ENCODE measurements at regions not wholly inside any gene's neighbourhood (a gene's known extent, or its start where the extent isn't known, plus 50 kb on each side); places are given as distances from the start of the nearest gene placed in this dataset.

DNA sequence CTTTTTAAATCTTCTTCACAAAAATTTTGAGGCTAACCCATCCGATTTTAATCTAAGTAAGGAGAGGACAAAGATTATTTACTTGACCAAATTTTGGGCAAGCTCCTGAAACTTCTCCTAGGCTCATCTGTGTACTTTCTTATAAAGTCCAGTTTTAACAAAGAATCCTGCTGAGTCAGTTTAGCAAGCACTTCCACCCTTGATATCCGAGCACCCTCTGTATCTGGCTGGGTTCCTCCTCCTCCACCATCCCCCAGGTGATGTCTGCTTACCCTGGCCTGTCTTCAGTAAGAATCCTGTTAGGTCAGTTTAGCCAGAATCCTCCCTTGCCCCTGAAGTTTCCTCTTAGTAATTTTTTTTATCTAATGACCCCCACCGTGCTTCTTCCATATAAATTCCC lies 140.5 kb downstream of the PHLDA1 start:
- DNase-seq = no peak
- H3K36me3 Mint-ChIP-seq (ENCODE audit: low read depth) = no peaks in the 10 kb centered on the region
- H3K27ac Mint-ChIP-seq = no peak overlapping the region
- H3K4me3 Mint-ChIP-seq = no peak overlapping the region
- H3K4me1 Mint-ChIP-seq (ENCODE audit: low read depth) = no peaks in the 10 kb centered on the region
- no peaks in the 10 kb centered on the region for H3K9me3 Mint-ChIP-seq
- intact Hi-C loops (cut with micrococcal nuclease) = no loop called here
- CTCF ChIA-PET = no interaction called here
- peaks cover 16% of the 10 kb centered on the region for H3K27me3 Mint-ChIP-seq (ENCODE audit: low read depth)

DNA sequence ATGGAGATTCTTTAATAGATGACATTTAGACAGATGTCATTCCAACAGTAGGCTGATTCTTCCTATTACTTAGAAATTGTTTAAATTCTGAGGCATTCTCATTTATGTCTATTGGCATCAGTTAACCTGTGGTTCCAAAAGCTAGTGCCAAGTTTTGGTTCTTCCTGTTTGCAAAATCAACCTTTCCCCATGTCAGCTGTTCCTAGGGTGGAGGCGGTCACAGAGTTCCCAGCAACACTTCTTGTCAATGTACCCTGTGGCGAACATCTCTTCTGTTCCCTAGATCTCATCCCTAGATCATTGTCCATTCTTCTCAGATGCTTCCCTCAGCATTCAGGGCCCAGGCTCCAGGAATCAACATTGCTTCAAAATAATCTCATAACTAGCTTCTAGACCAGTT lies 140.9 kb downstream of the PHLDA1 start:
- H3K4me3 Mint-ChIP-seq = no peak overlapping the region
- intact Hi-C loops (cut with micrococcal nuclease) = no loop called here
- CTCF ChIA-PET = no interaction called here

DNA sequence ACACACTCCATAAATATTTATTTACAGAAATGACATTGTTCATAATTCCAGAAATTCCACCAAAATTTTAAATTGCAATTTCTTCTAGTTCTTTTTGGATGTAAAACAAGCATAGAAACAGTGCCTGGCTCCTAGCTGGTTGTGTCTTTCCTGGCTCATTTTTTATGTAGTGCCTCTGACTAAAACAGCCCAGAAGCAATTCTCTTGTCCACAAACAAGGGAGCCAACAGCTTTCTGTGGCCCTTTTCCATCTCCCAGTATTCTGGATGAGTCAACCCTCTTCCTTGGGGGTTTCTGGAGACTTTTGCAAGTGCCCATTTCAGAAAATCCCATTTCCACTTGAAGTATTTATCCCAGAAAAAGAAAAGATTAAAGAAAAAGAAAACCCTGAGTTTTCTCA lies 141.4 kb downstream of the PHLDA1 start:
- CTCF ChIA-PET = no interaction called here
- Mint-ChIP-seq H3K36me3 (ENCODE audit: low read depth) (no peaks in the 10 kb centered on the region), H3K4me3 (no peak overlapping the region), H3K27ac (no peak overlapping the region), H3K4me1 (ENCODE audit: low read depth) (no peaks in the 10 kb centered on the region), H3K9me3 (no peaks in the 10 kb centered on the region), H3K27me3 (ENCODE audit: low read depth) (peaks cover 16% of the 10 kb centered on the region)
- intact Hi-C loops (cut with micrococcal nuclease) = no loop called here
- DNase-seq = no peak

More for the DNA sequence above, 140.9 kb downstream of the PHLDA1 start:
- H3K36me3 Mint-ChIP-seq (ENCODE audit: low read depth) = no peaks in the 10 kb centered on the region
- no peak for DNase-seq
- H3K9me3 Mint-ChIP-seq = no peaks in the 10 kb centered on the region
- H3K27ac Mint-ChIP-seq = no peak overlapping the region
- H3K27me3 Mint-ChIP-seq (ENCODE audit: low read depth) = peaks cover 16% of the 10 kb centered on the region
- H3K4me1 Mint-ChIP-seq (ENCODE audit: low read depth) = no peaks in the 10 kb centered on the region

DNA sequence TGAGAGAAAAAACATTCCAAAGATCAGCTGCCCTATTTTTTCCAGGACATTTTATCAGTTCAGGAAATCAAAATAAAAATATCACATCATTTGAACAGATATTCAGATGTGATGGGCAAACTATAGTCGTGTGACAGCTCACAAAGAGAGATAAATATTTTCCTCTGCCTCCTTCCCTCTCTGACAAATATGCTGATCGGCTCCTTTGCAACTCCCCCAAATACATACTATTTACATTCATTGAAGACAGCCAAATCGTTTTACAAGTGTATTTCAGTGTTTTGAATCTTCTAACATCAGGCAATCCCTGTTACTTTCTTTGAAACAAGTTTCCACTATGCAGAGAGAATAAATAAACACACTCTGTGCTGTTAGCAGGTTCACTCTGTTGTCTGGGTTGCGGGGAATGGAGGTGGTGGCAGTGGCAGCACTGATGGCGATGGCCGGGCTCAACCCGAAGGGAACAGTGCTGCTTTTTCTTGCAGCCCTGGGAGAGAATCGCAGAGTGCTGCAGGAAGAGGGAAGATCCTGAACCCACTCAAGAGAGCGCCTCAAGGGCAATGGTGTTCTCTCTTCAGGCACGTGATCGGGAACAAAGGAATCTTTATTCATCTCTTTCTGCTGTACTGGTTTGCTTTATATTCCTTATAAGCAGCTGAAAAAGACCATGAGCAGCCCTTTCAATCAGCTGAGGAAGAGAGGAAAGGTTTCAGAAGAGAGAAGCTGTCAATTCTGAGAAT lies 142.5 kb downstream of the PHLDA1 start:
- H3K36me3 Mint-ChIP-seq (ENCODE audit: low read depth) = no peaks in the 10 kb centered on the region
- no peak overlapping the region for H3K27ac Mint-ChIP-seq
- CTCF ChIA-PET = no interaction called here
- intact Hi-C loops (cut with micrococcal nuclease) = no loop called here
- H3K4me1 Mint-ChIP-seq (ENCODE audit: low read depth) = peaks cover 2% of the 10 kb centered on the region
- no peak for DNase-seq
- H3K4me3 Mint-ChIP-seq = no peak overlapping the region
- H3K9me3 Mint-ChIP-seq = no peaks in the 10 kb centered on the region
- H3K27me3 Mint-ChIP-seq (ENCODE audit: low read depth) = peaks cover 23% of the 10 kb centered on the region

DNA sequence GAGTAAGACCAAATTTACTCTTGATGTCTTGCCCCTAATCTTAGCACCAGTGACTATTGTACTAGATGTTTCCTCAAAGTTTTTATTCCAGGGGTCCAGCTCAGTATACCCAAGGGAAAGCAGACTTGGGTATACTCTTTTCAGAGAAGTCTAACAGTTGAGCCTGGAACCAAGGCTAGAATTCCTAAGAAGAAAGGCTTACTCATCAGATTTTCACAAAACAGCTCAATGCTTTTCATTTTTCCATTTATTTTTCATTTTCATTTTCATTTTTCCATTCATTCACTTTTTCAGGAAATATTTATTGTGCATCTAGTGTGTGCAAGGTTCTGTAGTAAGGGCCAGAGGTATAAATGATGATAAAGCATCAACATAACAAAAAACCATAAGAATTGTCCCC lies 143.2 kb downstream of the PHLDA1 start:
- no peak for DNase-seq
- no peaks in the 10 kb centered on the region for H3K9me3 Mint-ChIP-seq
- CTCF ChIA-PET = interaction anchor here (0.6 kb wide), 1 partner anchor 451 kb away, joined by 4 read pairs; no protein-coding TSS in a partner anchor
- H3K27me3 Mint-ChIP-seq (ENCODE audit: low read depth) = peaks cover 29% of the 10 kb centered on the region
- no peak overlapping the region for H3K4me3 Mint-ChIP-seq
- no peaks in the 10 kb centered on the region for H3K36me3 Mint-ChIP-seq (ENCODE audit: low read depth)
- no peak overlapping the region for H3K27ac Mint-ChIP-seq
- H3K4me1 Mint-ChIP-seq (ENCODE audit: low read depth) = peaks cover 8% of the 10 kb centered on the region
- intact Hi-C loops (cut with micrococcal nuclease) = no loop called here

DNA sequence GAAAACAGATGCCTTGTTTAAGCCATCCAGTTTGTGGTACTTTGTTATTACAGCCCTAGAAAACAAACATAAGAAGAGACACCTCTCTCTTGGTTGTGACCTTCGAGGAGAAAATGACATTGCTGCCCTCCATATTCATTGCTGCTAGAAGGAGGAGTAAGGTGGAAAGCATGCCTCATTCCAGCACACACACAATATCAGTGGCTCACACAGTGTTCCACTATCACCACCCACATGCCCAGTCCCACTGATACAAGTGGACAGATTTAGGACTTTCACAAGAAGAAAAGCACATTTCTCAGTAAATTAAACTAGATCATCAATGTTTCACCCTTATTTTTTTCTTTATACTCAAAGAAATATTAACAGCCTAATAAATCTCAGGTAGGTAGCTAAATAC lies 143.6 kb downstream of the PHLDA1 start:
- Mint-ChIP-seq H3K36me3 (ENCODE audit: low read depth) (no peaks in the 10 kb centered on the region), H3K4me3 (no peak overlapping the region), H3K4me1 (ENCODE audit: low read depth) (peaks cover 10% of the 10 kb centered on the region), H3K27me3 (ENCODE audit: low read depth) (peaks cover 29% of the 10 kb centered on the region), H3K9me3 (no peaks in the 10 kb centered on the region), H3K27ac (no peak overlapping the region)
- CTCF ChIA-PET = interaction anchor here (0.6 kb wide), 1 partner anchor 451 kb away, joined by 4 read pairs; no protein-coding TSS in a partner anchor
- intact Hi-C loops (cut with micrococcal nuclease) = no loop called here
- no peak for DNase-seq

DNA sequence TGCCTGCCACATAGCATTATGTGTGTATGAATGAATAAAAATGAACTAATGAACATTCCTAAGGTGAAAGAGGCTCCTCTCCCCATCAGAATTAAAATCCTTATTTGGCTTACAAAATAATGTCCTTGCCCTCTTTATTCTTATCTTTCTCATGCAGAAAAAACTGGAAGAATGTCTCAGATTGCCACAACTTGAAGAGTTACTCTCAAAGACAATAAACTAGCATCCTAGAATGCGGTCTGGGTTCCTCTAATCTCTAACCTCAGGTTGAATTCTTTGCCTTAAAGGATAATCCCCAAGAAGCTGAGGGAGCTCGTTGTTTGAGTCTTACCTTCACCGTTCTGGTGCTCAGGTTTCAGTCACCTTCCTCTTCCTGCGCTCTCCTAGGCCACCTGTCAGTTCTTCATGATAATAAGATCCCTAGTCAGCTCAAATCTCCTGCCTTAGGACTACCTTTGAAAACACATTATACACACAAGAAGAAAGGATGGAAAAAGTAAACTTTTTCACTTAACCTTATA lies 147.1 kb downstream of the PHLDA1 start:
- no peaks in the 10 kb centered on the region for H3K9me3 Mint-ChIP-seq
- H3K27ac Mint-ChIP-seq = no peak overlapping the region
- peaks cover 10% of the 10 kb centered on the region for H3K4me1 Mint-ChIP-seq (ENCODE audit: low read depth)
- H3K36me3 Mint-ChIP-seq (ENCODE audit: low read depth) = no peaks in the 10 kb centered on the region
- intact Hi-C loops (cut with micrococcal nuclease) = no loop called here
- CTCF ChIA-PET = no interaction called here
- H3K4me3 Mint-ChIP-seq = no peak overlapping the region
- no peak for DNase-seq
- H3K27me3 Mint-ChIP-seq (ENCODE audit: low read depth) = peaks cover 38% of the 10 kb centered on the region

DNA sequence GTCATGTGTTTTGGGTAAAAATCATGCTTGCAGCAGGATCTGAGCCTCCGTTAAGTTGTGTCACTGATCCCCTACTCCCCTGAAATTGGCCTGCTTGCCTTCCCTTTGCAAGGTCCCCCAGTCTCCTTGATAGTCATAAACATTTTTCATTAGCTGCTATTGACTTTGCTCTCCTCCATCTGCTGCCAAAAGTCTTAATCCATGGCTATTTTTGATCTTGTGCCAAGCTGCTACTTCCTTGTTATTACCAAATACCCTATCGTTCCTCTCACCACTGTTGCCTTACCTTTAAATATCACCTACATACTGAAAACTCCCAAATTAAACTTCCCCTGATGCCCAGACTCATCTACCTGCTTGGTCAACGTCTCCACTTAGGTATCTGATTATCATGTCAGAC lies 148.3 kb downstream of the PHLDA1 start:
- DNase-seq = no peak
- CTCF ChIA-PET = interaction anchor here (1.4 kb wide), 1 partner anchor 154 kb away, joined by 3 read pairs; no protein-coding TSS in a partner anchor
- peaks cover 32% of the 10 kb centered on the region for H3K27me3 Mint-ChIP-seq (ENCODE audit: low read depth)
- H3K4me3 Mint-ChIP-seq = no peak overlapping the region
- no peak overlapping the region for H3K27ac Mint-ChIP-seq
- no peaks in the 10 kb centered on the region for H3K36me3 Mint-ChIP-seq (ENCODE audit: low read depth)
- intact Hi-C loops (cut with micrococcal nuclease) = no loop called here
- H3K9me3 Mint-ChIP-seq = no peaks in the 10 kb centered on the region
- peaks cover 10% of the 10 kb centered on the region for H3K4me1 Mint-ChIP-seq (ENCODE audit: low read depth)

DNA sequence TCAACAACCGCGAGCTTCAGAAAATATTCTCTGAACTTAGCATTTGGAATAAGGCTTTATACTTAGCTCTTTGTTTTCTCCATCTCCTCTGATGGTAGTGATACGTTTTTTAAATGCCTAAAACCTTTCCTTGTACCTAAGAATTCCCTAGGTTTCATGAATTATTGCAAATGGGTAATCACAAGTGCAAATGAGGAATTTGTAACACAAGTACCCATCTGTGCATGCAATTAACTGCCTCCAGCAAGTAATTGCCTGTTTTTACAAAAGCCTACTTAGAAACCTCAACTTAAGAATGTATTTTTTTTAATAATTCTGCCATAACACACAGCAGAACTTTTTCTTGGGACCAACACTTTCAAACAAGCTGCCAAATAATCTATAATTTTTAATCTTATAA lies 149.2 kb downstream of the PHLDA1 start:
- CTCF ChIA-PET = interaction anchor here (1.2 to 1.4 kb wide), 2 partner anchors 98 to 155 kb away, joined by 3 read pairs; no protein-coding TSS in a partner anchor
- no peaks in the 10 kb centered on the region for H3K36me3 Mint-ChIP-seq (ENCODE audit: low read depth)
- H3K9me3 Mint-ChIP-seq = no peaks in the 10 kb centered on the region
- no peak overlapping the region for H3K27ac Mint-ChIP-seq
- H3K4me1 Mint-ChIP-seq (ENCODE audit: low read depth) = peaks cover 15% of the 10 kb centered on the region
- no peak for DNase-seq
- peaks cover 32% of the 10 kb centered on the region for H3K27me3 Mint-ChIP-seq (ENCODE audit: low read depth)
- no peak overlapping the region for H3K4me3 Mint-ChIP-seq
- intact Hi-C loops (cut with micrococcal nuclease) = no loop called here

DNA sequence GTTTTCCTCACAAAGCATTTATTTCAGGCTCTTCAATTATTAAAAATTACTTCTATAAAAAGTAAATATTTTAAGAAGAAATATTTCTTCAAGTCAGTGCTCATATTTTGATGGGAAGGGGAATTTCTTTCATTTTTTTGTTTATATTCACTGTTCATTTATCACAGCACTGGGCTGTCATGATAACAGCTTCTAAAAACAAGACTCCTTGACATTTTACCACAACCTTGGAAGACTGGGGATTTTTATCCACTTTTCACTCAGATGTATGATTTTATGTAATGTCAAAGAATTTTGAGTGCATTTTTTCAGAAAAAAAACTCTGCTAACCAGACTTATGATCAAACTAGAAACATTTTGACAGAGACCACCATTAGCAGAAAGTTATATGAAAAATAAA lies 149.7 kb downstream of the PHLDA1 start:
- CTCF ChIA-PET = interaction anchor here (0.6 to 1.4 kb wide), 3 partner anchors 15 to 155 kb away, joined by 3 to 4 read pairs (median 3); no protein-coding TSS in a partner anchor

DNA sequence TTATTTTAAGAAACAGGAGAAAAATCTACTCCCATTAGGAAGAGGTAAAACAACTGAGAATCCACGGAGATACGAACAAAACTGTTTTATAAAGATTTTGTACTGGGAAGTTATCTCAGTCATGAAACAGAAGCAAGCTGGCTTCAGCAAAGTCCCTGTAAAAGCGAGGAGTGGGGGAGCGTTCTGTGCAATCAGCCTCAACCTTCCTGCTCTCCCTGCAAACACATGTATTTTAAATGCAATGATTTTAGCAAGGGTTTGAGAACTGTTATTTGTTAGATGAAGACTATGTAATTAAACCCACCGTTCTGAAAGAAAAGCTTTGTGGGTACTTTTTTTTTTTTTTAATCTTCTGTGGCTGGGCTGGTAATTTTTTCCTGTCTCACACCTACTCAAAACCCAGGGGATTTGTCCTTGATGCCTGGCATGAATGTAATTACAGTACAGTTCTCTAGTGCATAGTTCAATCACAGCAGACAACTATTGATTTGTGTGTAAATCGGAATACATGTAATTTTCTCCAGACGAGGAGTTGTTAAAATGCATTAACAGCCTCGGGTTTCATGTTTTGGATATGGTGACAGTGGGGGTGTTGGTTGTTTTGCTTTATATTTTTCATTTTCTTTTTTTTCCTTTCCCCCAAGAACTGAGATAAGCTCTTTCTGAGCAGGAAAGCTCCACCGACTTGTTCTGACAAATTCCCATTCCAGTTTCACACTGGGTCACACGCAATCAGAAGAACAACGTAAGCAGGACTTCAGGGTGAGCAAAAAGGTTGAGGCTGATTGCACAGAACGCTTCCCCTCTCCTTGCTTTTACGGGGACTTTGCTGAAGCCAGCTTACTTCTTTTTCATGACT lies 153.6 kb downstream of the PHLDA1 start:
- H3K4me3 Mint-ChIP-seq = no peak overlapping the region
- H3K36me3 Mint-ChIP-seq (ENCODE audit: low read depth) = no peaks in the 10 kb centered on the region
- CTCF ChIA-PET = no interaction called here
- H3K27ac Mint-ChIP-seq = no peak overlapping the region
- peaks cover 29% of the 10 kb centered on the region for H3K27me3 Mint-ChIP-seq (ENCODE audit: low read depth)
- intact Hi-C loops (cut with micrococcal nuclease) = no loop called here
- no peak for DNase-seq
- peaks cover 18% of the 10 kb centered on the region for H3K4me1 Mint-ChIP-seq (ENCODE audit: low read depth)
- H3K9me3 Mint-ChIP-seq = no peaks in the 10 kb centered on the region

More for the DNA sequence above, 149.7 kb downstream of the PHLDA1 start:
- Mint-ChIP-seq H3K36me3 (ENCODE audit: low read depth) (no peaks in the 10 kb centered on the region), H3K4me1 (ENCODE audit: low read depth) (peaks cover 19% of the 10 kb centered on the region), H3K27ac (no peak overlapping the region), H3K9me3 (no peaks in the 10 kb centered on the region), H3K27me3 (ENCODE audit: low read depth) (peaks cover 32% of the 10 kb centered on the region), H3K4me3 (no peak overlapping the region)
- intact Hi-C loops (cut with micrococcal nuclease) = no loop called here
- no peak for DNase-seq

DNA sequence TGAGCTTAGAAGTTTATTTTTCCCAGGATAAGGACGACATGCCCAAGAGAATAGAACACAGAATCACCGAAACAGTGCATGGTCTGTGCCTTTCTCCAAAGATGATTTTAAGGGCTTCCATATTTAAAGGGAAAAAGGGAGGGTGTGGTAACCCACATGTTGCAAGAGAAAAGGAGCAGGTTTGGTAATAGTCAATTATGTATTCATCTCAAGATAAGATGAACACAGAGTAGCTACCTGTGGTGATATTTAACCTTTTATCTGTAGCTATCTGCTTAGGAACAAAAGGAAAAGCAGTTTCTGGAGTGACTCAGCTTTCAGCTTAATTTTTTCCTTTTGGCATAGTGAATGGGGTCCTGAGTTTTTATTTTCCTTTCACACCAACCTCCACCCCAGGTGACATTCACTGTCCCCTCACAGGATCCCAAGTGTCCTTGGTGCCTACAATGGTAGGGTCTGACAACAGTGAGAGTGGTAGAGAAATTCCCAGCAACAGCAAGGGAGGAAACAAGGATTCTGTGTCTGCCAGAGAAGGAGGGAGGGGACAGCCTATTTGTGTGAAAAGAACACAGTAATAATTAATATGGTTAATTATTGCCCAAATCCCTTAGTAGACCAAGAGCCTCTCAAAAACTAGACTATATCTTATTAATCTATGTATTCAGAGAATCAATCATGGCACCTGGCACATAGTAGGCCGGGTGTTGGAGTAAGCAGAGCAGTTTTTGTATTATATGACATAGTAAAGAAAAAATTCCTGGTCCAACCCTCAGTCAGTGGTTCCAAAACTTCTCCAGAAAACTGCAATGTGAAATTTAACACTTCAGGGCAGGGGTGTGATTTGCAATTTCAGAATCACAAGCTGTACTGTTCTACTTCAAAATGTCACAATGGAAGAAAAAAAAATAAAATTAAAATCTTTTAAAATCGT lies 154.5 kb downstream of the PHLDA1 start:
- CTCF ChIA-PET = no interaction called here
- intact Hi-C loops (cut with micrococcal nuclease) = no loop called here
- Mint-ChIP-seq H3K27me3 (ENCODE audit: low read depth) (peaks cover 33% of the 10 kb centered on the region), H3K4me1 (ENCODE audit: low read depth) (peaks cover 18% of the 10 kb centered on the region), H3K9me3 (no peaks in the 10 kb centered on the region), H3K36me3 (ENCODE audit: low read depth) (no peaks in the 10 kb centered on the region), H3K4me3 (no peak overlapping the region), H3K27ac (no peak overlapping the region)
- DNase-seq = no peak
